H1 (cell line): ENCODE measurements at regions not wholly inside any gene's neighbourhood (a gene's known extent, or its start where the extent isn't known, plus 50 kb on each side); places are given as distances from the start of the nearest gene placed in this dataset.

Source experiments
- ATF2 ChIP-seq: IDR thresholded peaks from 2 replicates; pipeline ENCODE4 v1.6.1; 2012; ENCODE audit warnings: low read length, inconsistent platforms
- ATF3 ChIP-seq: IDR thresholded peaks from 2 replicates; pipeline ENCODE4 v1.6.1; 2011; ENCODE audit warnings: low read depth, mild to moderate bottlenecking, low read length; ENCODE audit not compliant: insufficient read depth
- CHD7 ChIP-seq: fragments of 300-600 bp; sonication (generic); IDR thresholded peaks from 2 replicates; pipeline ENCODE4 v1.7.1; 2012; ENCODE audit warnings: low read length, moderate library complexity, mild to moderate bottlenecking, inconsistent platforms; ENCODE audit not compliant: insufficient replicate concordance
- EP300 ChIP-seq, 2 experiments: IDR thresholded peaks; 1 replicate in 1 of 2; 2 replicates in 1 of 2; pipeline ENCODE4 v1.6.1; 2011 to 2012; ENCODE audit warnings: low read depth in 2 of 2, low read length in 2 of 2, mild to moderate bottlenecking in 2 of 2, borderline replicate concordance in 1 of 2, inconsistent platforms in 1 of 2, moderate library complexity in 1 of 2
- JUND ChIP-seq: IDR thresholded peaks from 2 replicates; pipeline ENCODE4 v1.6.1; 2011; ENCODE audit warnings: mild to moderate bottlenecking, improper control_type of control experiment, low read length
- RAD21 ChIP-seq, 2 experiments: IDR thresholded peaks in 1 of 2; conservative IDR thresholded peaks in 1 of 2; 2 replicates each; pipeline ENCODE4 v1.6.1; 2011; ENCODE audit warnings: low read depth in 2 of 2, low read length in 2 of 2, improper control_type of control experiment in 1 of 2, inconsistent platforms in 1 of 2, mild to moderate bottlenecking in 1 of 2, moderate library complexity in 1 of 2
- SIX5 ChIP-seq: IDR thresholded peaks from 2 replicates; pipeline ENCODE4 v1.6.1; 2011; ENCODE audit warnings: mild to moderate bottlenecking, low read depth, low read length
- TEAD4 ChIP-seq: IDR thresholded peaks from 2 replicates; pipeline ENCODE4 v1.6.1; 2012; ENCODE audit warnings: low read depth, low read length, inconsistent platforms, mixed read lengths

GRCh38 chr12:71014180-71014785 is 93.7 kb upstream of the PTPRR start (continued):
- TF ChIP-seq CHD7 (no peak), TEAD4 (no peak), ATF3 (no peak), EP300 (IDR thresholded peaks at IDR 0.05; ENCODE audit: borderline replicate concordance in 1 of 2, low read depth in 2 of 2, low read length in 2 of 2) (no peak), JUND (no peak), RAD21 (IDR thresholded peaks at IDR 0.05 in 1 of 2, conservative IDR thresholded peaks at IDR 0.05 in 1 of 2; ENCODE audit: low read depth in 2 of 2, low read length in 2 of 2) (peak; percentile 89 to 91), SIX5 (no peak), ATF2 (no peak)
